ENCODE measurements at regions not wholly inside any gene's neighbourhood (a gene's known extent, or its start where the extent isn't known, plus 50 kb on each side); places are given as distances from the start of the nearest gene placed in this dataset.

DNA sequence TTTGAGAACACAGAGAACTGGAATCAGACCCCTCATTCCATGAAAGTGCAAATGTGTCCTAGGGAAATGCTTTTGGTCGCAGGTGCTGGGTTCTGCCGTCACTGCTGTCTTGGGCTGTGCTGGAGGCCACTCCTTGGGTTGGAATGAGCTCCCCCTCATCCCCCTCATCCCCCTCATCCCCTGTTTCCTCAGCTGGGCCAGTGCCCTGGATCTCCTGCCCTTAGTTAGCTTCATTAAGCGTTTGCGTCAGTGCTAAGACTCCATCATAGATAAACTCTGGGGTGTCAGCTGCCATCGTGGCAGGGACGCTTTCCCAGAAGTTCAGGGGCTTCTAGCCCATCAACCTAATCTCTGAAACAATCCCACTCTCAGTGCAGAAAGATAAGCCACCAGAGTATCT lies 97.1 kb upstream of the ZNF516 start:
- TF ChIP-seq EZH2phosphoT487 (IDR thresholded peaks at IDR 0.05; ENCODE audit: insufficient read depth, low read depth) (no peak), EZH2 (IDR thresholded peaks at IDR 0.05; ENCODE audit: insufficient read depth, poor library complexity, severe bottlenecking) (no peak)
